GM12891 (cell line): ENCODE measurements at regions not wholly inside any gene's neighbourhood (a gene's known extent, or its start where the extent isn't known, plus 50 kb on each side); places are given as distances from the start of the nearest gene placed in this dataset.

Experiments
- DNase-seq: peaks from one replicate; pipeline ENCODE4 v3.0.0; 2011; ENCODE audit warnings: low spot score; ENCODE audit not compliant: insufficient read length
- FAIRE-seq: peaks from 2 replicates; lab custom pipeline; 2011; peaks lifted over from hg19 to GRCh38; lab: Jason Lieb, UNC
- PAX5 ChIP-seq: IDR thresholded peaks from 2 replicates; pipeline ENCODE4 v1.6.1; 2011; ENCODE audit warnings: low read length, moderate library complexity, mild to moderate bottlenecking; ENCODE audit not compliant: insufficient read depth, severe bottlenecking
- POLR2A ChIP-seq: IDR thresholded peaks from 2 replicates; pipeline ENCODE4 v1.6.1; 2011; ENCODE audit warnings: low read depth, low read length, control low read depth
- POLR2AphosphoS5 ChIP-seq: IDR thresholded peaks from 2 replicates; pipeline ENCODE4 v1.6.1; 2011; ENCODE audit warnings: low read depth, low read length, control low read depth
- POU2F2 ChIP-seq: IDR thresholded peaks from 2 replicates; pipeline ENCODE4 v1.6.1; 2011; ENCODE audit warnings: low read depth, mild to moderate bottlenecking, control low read depth, low read length, moderate library complexity
- SPI1 ChIP-seq: IDR thresholded peaks from 2 replicates; pipeline ENCODE4 v1.6.1; 2011; ENCODE audit warnings: low read depth, low read length, control low read depth
- TAF1 ChIP-seq: IDR thresholded peaks from 2 replicates; pipeline ENCODE4 v1.6.1; 2011; ENCODE audit warnings: low read depth, low read length, control low read depth

DNA sequence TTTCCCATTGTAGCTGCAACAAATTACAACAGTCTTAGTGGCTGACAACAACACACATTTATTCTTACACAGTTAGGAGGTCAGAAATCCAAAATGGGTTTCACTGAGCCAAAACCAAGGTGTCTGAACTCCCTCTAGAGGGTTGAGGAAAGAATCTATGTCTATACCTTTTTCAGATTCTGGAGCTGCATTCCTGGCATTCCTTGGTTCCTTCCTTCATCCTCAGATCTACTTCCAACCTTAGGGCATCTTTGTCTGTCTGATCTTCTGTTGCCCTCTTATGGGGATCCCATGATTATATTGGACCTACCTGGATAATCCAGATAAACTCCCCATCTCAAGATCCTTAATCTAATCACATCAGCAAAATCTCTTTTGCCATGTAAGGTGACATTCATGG is 540.9 kb upstream of the MAP3K7 start:
- TF ChIP-seq POLR2AphosphoS5 (no peak), SPI1 (no peak), TAF1 (no peak), POLR2A (no peak), POU2F2 (no peak), PAX5 (no peak)
- no peak for DNase-seq
- FAIRE-seq, result no peak

DNA sequence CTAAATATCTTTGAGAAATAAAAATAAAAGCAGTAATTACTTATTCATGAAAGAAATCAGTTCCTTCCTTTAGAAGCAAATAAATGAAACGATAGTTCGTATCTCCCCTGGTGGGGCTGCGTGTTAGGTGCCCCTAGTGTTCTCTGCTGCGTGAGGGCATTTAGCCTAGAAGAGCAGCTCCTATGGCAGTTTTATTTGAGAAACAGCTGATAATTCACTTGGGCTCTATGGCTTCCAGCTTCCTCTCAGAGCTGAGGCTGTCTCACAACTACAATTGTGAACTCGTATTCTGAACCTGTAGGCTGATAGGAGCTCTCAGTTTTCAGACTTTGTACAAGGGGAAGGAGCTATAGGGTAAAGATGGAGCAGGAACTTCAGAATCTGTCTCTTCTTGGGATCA is 540.0 kb upstream of the MAP3K7 start:
- FAIRE-seq, result no peak
- TF ChIP-seq POLR2AphosphoS5, result no peak
- TF ChIP-seq SPI1, result no peak
- no peak for TF ChIP-seq POLR2A
- no peak for TF ChIP-seq PAX5
- no peak for TF ChIP-seq POU2F2
- TF ChIP-seq TAF1, result no peak
- no peak for DNase-seq

DNA sequence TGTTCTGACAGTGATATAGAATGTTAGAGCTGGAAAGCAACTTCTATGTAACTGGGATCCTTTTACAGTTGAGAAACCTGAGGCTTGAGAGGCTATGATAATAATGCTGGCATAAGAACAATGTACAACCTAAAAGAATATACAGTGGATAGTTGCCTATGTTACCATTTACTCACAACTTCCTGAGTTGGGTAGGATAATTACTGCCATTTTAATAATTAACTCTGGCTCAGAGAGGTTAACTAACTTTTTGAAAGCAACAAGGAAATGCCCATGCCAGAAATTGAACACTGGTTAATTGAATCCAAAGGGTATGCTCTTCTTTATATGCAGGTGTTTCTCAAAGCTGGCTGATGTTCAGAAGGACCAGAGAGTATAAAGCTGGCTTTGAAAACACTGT is 530.7 kb upstream of the MAP3K7 start:
- FAIRE-seq, result no peak
- TF ChIP-seq TAF1 (no peak), SPI1 (no peak), POU2F2 (no peak), POLR2AphosphoS5 (no peak), POLR2A (no peak), PAX5 (no peak)
- no peak for DNase-seq

DNA sequence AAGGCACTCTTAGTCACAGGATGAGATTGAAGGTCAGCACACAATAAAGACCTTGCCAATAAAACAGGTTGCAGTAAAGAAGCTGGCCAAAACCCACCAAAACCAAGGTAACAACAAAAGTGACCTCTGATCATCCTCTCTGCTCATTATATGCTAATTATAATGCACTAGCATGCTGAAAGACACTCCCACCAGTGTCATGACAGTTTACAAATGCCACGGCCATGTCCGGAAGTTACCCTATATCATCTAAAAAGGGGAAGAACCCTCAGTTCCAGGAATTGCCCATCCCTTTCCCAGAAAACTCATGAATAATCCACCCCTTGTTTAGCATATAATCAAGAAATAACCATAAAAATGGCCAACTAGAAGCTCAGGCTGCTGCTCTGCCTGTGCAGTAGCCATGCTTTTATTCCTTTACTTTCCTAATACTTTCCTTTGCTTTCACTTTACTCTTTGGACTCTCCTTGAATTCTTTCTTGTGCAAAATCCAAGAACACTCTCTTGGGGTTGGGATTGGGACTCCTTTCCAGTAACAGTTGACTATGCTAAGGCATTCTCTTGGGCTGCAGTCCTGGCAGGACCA is 527.3 kb upstream of the MAP3K7 start:
- no peak for FAIRE-seq
- DNase-seq, result no peak
- TF ChIP-seq POLR2AphosphoS5, result no peak
- TF ChIP-seq TAF1, result no peak
- TF ChIP-seq POLR2A, result no peak
- no peak for TF ChIP-seq POU2F2
- no peak for TF ChIP-seq PAX5
- TF ChIP-seq SPI1, result no peak

DNA sequence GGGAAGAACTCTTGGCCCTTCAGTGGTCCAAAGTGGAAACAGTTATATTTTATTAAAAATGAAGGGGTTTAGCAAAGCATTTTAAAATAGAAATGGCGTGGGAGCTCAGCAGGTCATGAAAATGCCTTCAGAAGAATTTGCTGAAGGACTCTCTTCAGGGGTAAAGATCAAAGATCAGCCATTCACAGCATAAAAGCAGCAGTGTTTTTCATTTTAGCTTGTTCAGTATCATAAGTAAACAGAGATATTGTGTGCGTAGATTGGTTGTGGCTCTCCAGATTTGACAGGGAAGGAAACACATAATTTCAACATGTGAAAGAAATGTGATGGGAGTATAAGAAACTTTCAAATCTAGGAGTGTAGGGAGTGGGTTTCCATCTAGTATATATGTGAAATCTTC is 519.2 kb upstream of the MAP3K7 start:
- TF ChIP-seq POLR2AphosphoS5 (no peak), PAX5 (no peak), TAF1 (no peak), POLR2A (no peak), SPI1 (no peak), POU2F2 (no peak)
- no peak for FAIRE-seq
- DNase-seq, result no peak

DNA sequence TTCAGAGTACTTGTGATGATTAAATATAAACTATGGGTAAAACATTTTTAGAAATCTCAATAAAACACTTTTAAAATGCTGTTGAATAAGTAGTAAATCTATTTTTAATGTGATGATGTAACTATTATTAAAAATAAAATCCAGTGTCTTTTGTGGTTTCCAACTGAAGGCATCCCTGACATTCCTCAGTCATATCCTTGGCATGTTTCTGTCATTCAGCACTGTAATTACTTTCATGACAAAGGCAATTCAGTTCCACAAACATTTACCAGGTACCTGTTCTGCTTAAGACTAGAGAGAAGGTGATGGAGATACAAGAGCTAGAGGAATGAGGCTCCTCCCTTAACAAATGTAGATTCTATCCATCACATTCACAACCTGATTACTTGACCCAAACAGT is 518.7 kb upstream of the MAP3K7 start:
- TF ChIP-seq POU2F2 (no peak), POLR2AphosphoS5 (no peak), SPI1 (no peak), TAF1 (no peak), POLR2A (no peak), PAX5 (no peak)
- DNase-seq (no peak), FAIRE-seq (no peak)

DNA sequence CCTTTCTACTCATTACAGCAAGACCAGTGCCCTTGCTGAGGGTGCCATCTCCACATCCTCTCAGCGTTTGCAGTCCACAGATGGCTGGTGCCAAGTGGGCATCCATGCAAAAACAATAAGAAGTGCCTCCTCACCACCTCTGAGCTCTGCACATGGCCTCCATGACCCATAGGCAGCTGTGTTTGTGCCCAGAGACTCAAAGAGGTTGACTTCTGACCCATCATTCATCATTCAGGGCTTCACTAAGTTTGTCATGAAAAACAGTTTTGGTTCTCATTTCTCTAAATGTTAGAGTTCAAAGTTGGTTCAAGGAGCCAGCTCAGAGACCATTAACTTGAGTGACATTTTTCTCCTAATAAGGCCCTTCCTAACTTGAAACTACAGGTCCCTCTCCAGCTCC is 512.6 kb upstream of the MAP3K7 start:
- DNase-seq (no peak), FAIRE-seq (no peak)
- TF ChIP-seq POLR2A, result no peak
- no peak for TF ChIP-seq PAX5
- no peak for TF ChIP-seq POU2F2
- no peak for TF ChIP-seq SPI1
- no peak for TF ChIP-seq POLR2AphosphoS5
- TF ChIP-seq TAF1, result no peak

DNA sequence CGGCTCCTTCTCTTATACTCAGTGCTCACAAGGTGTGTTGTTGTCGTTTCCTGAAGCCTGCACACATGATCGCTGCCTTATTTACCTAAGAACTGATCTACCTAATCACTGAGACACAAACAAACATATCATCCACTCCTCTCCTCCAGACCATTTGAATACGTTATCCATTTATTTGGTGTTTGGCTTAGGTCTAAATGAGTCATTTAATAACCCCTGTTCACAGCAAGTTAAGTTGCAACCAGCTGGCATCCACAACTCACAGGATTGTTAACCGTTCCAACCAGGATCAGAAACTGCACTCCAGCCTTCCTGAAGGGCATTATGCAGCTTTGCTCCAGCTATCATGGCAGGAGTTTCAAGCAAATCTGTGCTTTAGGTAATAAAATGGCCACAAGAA is 511.1 kb upstream of the MAP3K7 start:
- no peak for DNase-seq
- TF ChIP-seq SPI1 (no peak), POLR2AphosphoS5 (no peak), POLR2A (no peak), PAX5 (no peak), POU2F2 (no peak), TAF1 (no peak)
- no peak for FAIRE-seq

DNA sequence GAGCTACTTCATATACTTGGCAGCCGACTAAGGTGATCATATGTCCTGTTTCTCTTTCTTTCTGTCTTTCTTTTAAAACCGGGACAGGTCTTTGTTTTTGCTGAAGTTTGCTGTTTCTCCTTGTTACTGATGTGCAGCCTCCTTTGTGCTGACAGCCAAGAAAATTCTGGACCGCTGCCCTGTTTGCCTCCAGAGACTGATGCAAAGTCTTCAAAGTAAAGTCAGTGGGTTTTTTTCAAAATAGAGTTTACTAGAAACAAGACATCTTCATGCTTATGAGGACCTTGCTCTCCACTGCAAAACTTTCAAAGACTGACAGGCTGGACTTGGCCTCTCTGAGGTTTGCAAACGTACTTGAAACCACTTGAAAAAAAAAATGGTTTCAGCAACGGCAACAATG is 510.5 kb upstream of the MAP3K7 start:
- no peak for FAIRE-seq

More for the DNA sequence above, 510.5 kb upstream of the MAP3K7 start:
- DNase-seq, result no peak
- TF ChIP-seq SPI1, result no peak
- no peak for TF ChIP-seq PAX5
- TF ChIP-seq POLR2A, result no peak
- no peak for TF ChIP-seq TAF1
- no peak for TF ChIP-seq POU2F2
- TF ChIP-seq POLR2AphosphoS5, result no peak
